ENCODE measurements at regions not wholly inside any gene's neighbourhood (a gene's known extent, or its start where the extent isn't known, plus 50 kb on each side); places are given as distances from the start of the nearest gene placed in this dataset.
"Not testable (repeated sequence)": the region's sequence is repeated elsewhere in the genome, so short reads cannot be mapped to it uniquely, and the experiment has no call there.

GRCh38 chrX:139306675-139307074 lies 223.9 kb upstream of the F9 start:
- H3K9ac ChIP-seq (ENCODE audit: low read depth in 1 of 2, low read length in 2 of 2); DNase-seq (ENCODE audit: low spot score); H3K36me3 ChIP-seq (ENCODE audit: control insufficient read depth in 4 of 4, insufficient read depth in 3 of 4, low read depth in 1 of 4, low read length in 3 of 4); H3K4me1 ChIP-seq (ENCODE audit: control insufficient read depth in 4 of 4, insufficient read depth in 4 of 4, low read length in 3 of 4); H3K27ac ChIP-seq (ENCODE audit: low read depth in 1 of 2, low read length in 2 of 2); H3K27me3 ChIP-seq (ENCODE audit: control insufficient read depth in 4 of 4, insufficient read depth in 4 of 4, low read length in 3 of 4); H3K4me3 ChIP-seq (ENCODE audit: low read depth in 1 of 3, low read length in 3 of 3): not testable (repeated sequence)
- H3K9me3 ChIP-seq (ENCODE audit: control insufficient read depth in 4 of 4, low read length in 3 of 4), result peaks cover 0 to 13% (median 2%) of the 10 kb centered on the region in 4 donors

GRCh38 chrX:139304471-139304870 lies 226.1 kb upstream of the F9 start:
- Histone ChIP-seq H3K9ac (ENCODE audit: low read depth in 1 of 2, low read length in 2 of 2) (no peak overlapping the region), H3K36me3 (ENCODE audit: control insufficient read depth in 4 of 4, insufficient read depth in 3 of 4, low read depth in 1 of 4, low read length in 3 of 4) (no peaks in the 10 kb centered on the region), H3K9me3 (ENCODE audit: control insufficient read depth in 4 of 4, low read length in 3 of 4) (peaks cover 0 to 13% (median 2%) of the 10 kb centered on the region in 4 donors), H3K4me1 (ENCODE audit: control insufficient read depth in 4 of 4, insufficient read depth in 4 of 4, low read length in 3 of 4) (no peaks in the 10 kb centered on the region), H3K4me3 (ENCODE audit: low read depth in 1 of 3, low read length in 3 of 3) (no peak overlapping the region), H3K27me3 (ENCODE audit: control insufficient read depth in 4 of 4, insufficient read depth in 4 of 4, low read length in 3 of 4) (no peaks in the 10 kb centered on the region), H3K27ac (ENCODE audit: low read depth in 1 of 2, low read length in 2 of 2) (no peak overlapping the region)
- no peak for DNase-seq (ENCODE audit: low spot score)
- 62% methylated on average over 3 of the region's 3 CpGs for WGBS
- no peak for TF ChIP-seq EGR1 (IDR thresholded peaks at IDR 0.05; ENCODE audit: low read depth in 2 of 2)
- TF ChIP-seq SP1 (IDR thresholded peaks at IDR 0.05), result no peak

- Histone ChIP-seq H3K9ac (ENCODE audit: low read depth in 1 of 2, low read length in 2 of 2) (no peak overlapping the region), H3K27me3 (ENCODE audit: control insufficient read depth in 4 of 4, insufficient read depth in 4 of 4, low read length in 3 of 4) (no peaks in the 10 kb centered on the region), H3K4me1 (ENCODE audit: control insufficient read depth in 4 of 4, insufficient read depth in 4 of 4, low read length in 3 of 4) (no peaks in the 10 kb centered on the region), H3K4me3 (ENCODE audit: low read depth in 1 of 3, low read length in 3 of 3) (no peak overlapping the region), H3K36me3 (ENCODE audit: control insufficient read depth in 4 of 4, insufficient read depth in 3 of 4, low read depth in 1 of 4, low read length in 3 of 4) (no peaks in the 10 kb centered on the region), H3K27ac (ENCODE audit: low read depth in 1 of 2, low read length in 2 of 2) (no peak overlapping the region), H3K9me3 (ENCODE audit: control insufficient read depth in 4 of 4, low read length in 3 of 4) (no peaks in the 10 kb centered on the region)
- no peak for DNase-seq (ENCODE audit: low spot score)
- no peak for TF ChIP-seq RXRA (IDR thresholded peaks at IDR 0.05)
- TF ChIP-seq CTCF (IDR thresholded peaks at IDR 0.05; ENCODE audit: low read depth, low read length, missing input control), result no peak
- TF ChIP-seq HNF4A (conservative IDR thresholded peaks at IDR 0.05), result no peak
These were observed 231.2 kb upstream of the F9 start for GRCh38 chrX:139299309-139299708.

- Histone ChIP-seq H3K9ac (ENCODE audit: low read depth in 1 of 2, low read length in 2 of 2) (no peak overlapping the region), H3K9me3 (ENCODE audit: control insufficient read depth in 4 of 4, low read length in 3 of 4) (no peaks in the 10 kb centered on the region), H3K27ac (ENCODE audit: low read depth in 1 of 2, low read length in 2 of 2) (no peak overlapping the region), H3K36me3 (ENCODE audit: control insufficient read depth in 4 of 4, insufficient read depth in 3 of 4, low read depth in 1 of 4, low read length in 3 of 4) (no peaks in the 10 kb centered on the region), H3K4me3 (ENCODE audit: low read depth in 1 of 3, low read length in 3 of 3) (no peak overlapping the region), H3K4me1 (ENCODE audit: control insufficient read depth in 4 of 4, insufficient read depth in 4 of 4, low read length in 3 of 4) (no peaks in the 10 kb centered on the region), H3K27me3 (ENCODE audit: control insufficient read depth in 4 of 4, insufficient read depth in 4 of 4, low read length in 3 of 4) (no peaks in the 10 kb centered on the region)
- no peak for DNase-seq (ENCODE audit: low spot score)
- no peak for TF ChIP-seq REST (IDR thresholded peaks at IDR 0.05)
- no peak for TF ChIP-seq RXRA (IDR thresholded peaks at IDR 0.05)
- TF ChIP-seq FOXA1 (IDR thresholded peaks at IDR 0.05), result no peak
- no peak for TF ChIP-seq RAD21 (IDR thresholded peaks at IDR 0.05)
- no peak for TF ChIP-seq FOXA2 (IDR thresholded peaks at IDR 0.05)
- TF ChIP-seq YY1 (IDR thresholded peaks at IDR 0.05), result no peak
- no peak for TF ChIP-seq MAX (IDR thresholded peaks at IDR 0.05)
- no peak for TF ChIP-seq NR2F2 (IDR thresholded peaks at IDR 0.05)
- TF ChIP-seq TAF1 (conservative IDR thresholded peaks at IDR 0.05), result no peak
- TF ChIP-seq HNF4G (IDR thresholded peaks at IDR 0.05), result no peak
- no peak for TF ChIP-seq GABPA (IDR thresholded peaks at IDR 0.05 in 1 of 2, conservative IDR thresholded peaks at IDR 0.05 in 1 of 2)
- no peak for TF ChIP-seq SP1 (IDR thresholded peaks at IDR 0.05)
- TF ChIP-seq ATF3 (IDR thresholded peaks at IDR 0.05), result no peak
- no peak for TF ChIP-seq ZBTB33 (IDR thresholded peaks at IDR 0.05)
These were observed 232.1 kb upstream of the F9 start for GRCh38 chrX:139298437-139298836.
